ENCODE measurements at regions not wholly inside any gene's neighbourhood (a gene's known extent, or its start where the extent isn't known, plus 50 kb on each side); places are given as distances from the start of the nearest gene placed in this dataset.

DNA sequence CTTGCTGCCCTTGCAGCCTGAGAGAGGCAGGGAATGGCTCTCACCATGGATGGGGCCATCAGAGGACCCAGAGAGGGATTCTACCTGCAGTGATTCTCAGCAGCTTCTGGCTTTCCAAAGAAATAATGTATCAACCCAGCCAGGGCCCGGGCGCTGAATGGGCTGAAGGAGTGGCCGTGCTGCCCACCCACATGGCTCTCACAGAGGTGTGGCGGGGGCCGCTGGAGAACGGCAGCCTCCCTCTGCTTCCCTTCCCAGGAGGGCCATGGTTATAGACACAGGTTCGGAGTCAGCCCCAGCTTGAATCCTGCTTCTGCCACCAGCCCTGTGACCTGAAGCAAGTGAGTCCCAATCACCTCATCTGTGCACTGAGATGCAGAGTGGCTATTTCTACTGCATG is 82.7 kb downstream of the THAP12 start:
- FAIRE-seq, result no peak
- Histone ChIP-seq H3K4me3 (ENCODE audit: insufficient read depth, low read depth, low read length) (no peak overlapping the region), H3K36me3 (ENCODE audit: insufficient read depth, low read length) (no peaks in the 10 kb centered on the region), H3K4me2 (ENCODE audit: low read length) (no peak overlapping the region), H3K9me3 (ENCODE audit: insufficient read depth, low read depth, low read length) (no peaks in the 10 kb centered on the region), H2AFZ (ENCODE audit: low read depth, low read length) (no peak overlapping the region), H3K79me2 (ENCODE audit: insufficient read depth, low read length) (no peaks in the 10 kb centered on the region), H3K4me1 (ENCODE audit: insufficient read depth, low read length) (no peaks in the 10 kb centered on the region), H3K9ac (ENCODE audit: low read length) (no peak overlapping the region), H4K20me1 (ENCODE audit: insufficient read depth, low read length) (no peaks in the 10 kb centered on the region), H3K27ac (ENCODE audit: low read depth, low read length) (no peak overlapping the region), H3K27me3 (ENCODE audit: insufficient read depth, low read length) (peaks cover 12% of the 10 kb centered on the region)
- no peak overlapping the region for H3K27ac Mint-ChIP-seq (ENCODE audit: unreplicated experiment)
- TF ChIP-seq, protein P1, sequence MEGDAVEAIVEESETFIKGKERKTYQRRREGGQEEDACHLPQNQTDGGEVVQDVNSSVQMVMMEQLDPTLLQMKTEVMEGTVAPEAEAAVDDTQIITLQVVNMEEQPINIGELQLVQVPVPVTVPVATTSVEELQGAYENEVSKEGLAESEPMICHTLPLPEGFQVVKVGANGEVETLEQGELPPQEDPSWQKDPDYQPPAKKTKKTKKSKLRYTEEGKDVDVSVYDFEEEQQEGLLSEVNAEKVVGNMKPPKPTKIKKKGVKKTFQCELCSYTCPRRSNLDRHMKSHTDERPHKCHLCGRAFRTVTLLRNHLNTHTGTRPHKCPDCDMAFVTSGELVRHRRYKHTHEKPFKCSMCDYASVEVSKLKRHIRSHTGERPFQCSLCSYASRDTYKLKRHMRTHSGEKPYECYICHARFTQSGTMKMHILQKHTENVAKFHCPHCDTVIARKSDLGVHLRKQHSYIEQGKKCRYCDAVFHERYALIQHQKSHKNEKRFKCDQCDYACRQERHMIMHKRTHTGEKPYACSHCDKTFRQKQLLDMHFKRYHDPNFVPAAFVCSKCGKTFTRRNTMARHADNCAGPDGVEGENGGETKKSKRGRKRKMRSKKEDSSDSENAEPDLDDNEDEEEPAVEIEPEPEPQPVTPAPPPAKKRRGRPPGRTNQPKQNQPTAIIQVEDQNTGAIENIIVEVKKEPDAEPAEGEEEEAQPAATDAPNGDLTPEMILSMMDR (IDR thresholded peaks at IDR 0.05; ENCODE audit: insufficient read depth, low read depth, low read length), result no peak
- TF ChIP-seq EZH2 (IDR thresholded peaks at IDR 0.05; ENCODE audit: insufficient read depth, low read length), result no peak
- H3K4me3 Mint-ChIP-seq (ENCODE audit: unreplicated experiment), result no peak overlapping the region
- H3K4me1 Mint-ChIP-seq (ENCODE audit: low read depth, unreplicated experiment), result peaks cover under 1% of the 10 kb centered on the region
- no peaks in the 10 kb centered on the region for H3K36me3 Mint-ChIP-seq (ENCODE audit: low read depth, unreplicated experiment)
- peaks cover 35% of the 10 kb centered on the region for H3K27me3 Mint-ChIP-seq (ENCODE audit: low read depth, unreplicated experiment)
- peaks cover 5% of the 10 kb centered on the region for H3K9me3 Mint-ChIP-seq (ENCODE audit: unreplicated experiment)
- DNase-seq (ENCODE audit: low read depth), result no peak

DNA sequence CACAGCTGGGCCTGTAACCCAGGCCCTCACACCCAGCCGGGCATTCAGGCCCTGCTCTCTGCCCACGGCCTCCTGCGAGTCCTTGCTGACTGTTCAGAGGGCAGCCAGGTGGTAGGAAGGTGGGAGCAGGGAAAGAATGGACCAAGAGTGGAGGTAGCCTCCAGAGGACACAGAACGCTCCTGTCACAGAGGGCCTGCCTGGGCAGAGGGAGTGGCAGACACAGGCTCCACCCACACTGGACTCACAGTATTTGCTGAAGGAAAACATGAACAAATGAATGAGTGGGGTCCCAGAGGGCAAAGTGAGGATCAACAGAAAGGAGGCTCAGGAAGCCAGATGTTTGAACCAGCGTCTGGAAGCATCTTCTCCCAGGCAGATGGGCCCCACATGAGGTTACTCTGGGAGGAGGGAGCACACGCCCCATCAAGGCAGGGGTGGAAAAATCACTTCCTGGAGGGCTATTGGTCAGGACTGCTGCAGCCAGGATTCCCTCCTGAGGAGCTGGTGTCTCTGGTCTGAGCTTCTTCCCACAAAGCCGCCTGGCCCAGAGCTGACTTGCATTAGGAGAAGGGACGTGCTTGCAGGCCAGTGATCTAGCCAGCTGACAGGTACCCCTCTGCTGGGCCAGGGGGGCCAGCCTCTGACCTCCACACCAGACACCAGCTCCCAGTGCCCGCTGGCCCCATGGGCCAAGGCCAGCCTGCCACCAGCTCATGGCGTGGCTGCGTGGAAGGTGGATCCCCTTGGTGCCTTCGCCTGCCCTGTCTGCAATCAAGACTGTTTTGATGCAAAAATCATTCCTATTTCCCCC is 84.0 kb downstream of the THAP12 start:
- H3K4me3 ChIP-seq (ENCODE audit: insufficient read depth, low read depth, low read length), result no peak overlapping the region
- Mint-ChIP-seq H3K4me3 (ENCODE audit: unreplicated experiment) (no peak overlapping the region), H3K36me3 (ENCODE audit: low read depth, unreplicated experiment) (no peaks in the 10 kb centered on the region), H3K9me3 (ENCODE audit: unreplicated experiment) (peaks cover 2% of the 10 kb centered on the region), H3K4me1 (ENCODE audit: low read depth, unreplicated experiment) (no peaks in the 10 kb centered on the region), H3K27ac (ENCODE audit: unreplicated experiment) (no peak overlapping the region), H3K27me3 (ENCODE audit: low read depth, unreplicated experiment) (peaks cover 27% of the 10 kb centered on the region)
- no peak overlapping the region for H3K9ac ChIP-seq (ENCODE audit: low read length)
- no peaks in the 10 kb centered on the region for H3K4me1 ChIP-seq (ENCODE audit: insufficient read depth, low read length)
- H3K79me2 ChIP-seq (ENCODE audit: insufficient read depth, low read length), result no peaks in the 10 kb centered on the region
- no peak overlapping the region for H3K27ac ChIP-seq (ENCODE audit: low read depth, low read length)
- no peak overlapping the region for H2AFZ ChIP-seq (ENCODE audit: low read depth, low read length)
- H3K4me2 ChIP-seq (ENCODE audit: low read length), result no peak overlapping the region
- H3K27me3 ChIP-seq (ENCODE audit: insufficient read depth, low read length), result peaks cover 14% of the 10 kb centered on the region
- FAIRE-seq, result no peak
- DNase-seq (ENCODE audit: low read depth), result no peak
- TF ChIP-seq EZH2 (IDR thresholded peaks at IDR 0.05; ENCODE audit: insufficient read depth, low read length), result no peak
- TF ChIP-seq, protein P1 (IDR thresholded peaks at IDR 0.05; ENCODE audit: insufficient read depth, low read depth, low read length), result no peak
- H3K36me3 ChIP-seq (ENCODE audit: insufficient read depth, low read length), result no peaks in the 10 kb centered on the region
- H4K20me1 ChIP-seq (ENCODE audit: insufficient read depth, low read length), result no peaks in the 10 kb centered on the region
- no peaks in the 10 kb centered on the region for H3K9me3 ChIP-seq (ENCODE audit: insufficient read depth, low read depth, low read length)

DNA sequence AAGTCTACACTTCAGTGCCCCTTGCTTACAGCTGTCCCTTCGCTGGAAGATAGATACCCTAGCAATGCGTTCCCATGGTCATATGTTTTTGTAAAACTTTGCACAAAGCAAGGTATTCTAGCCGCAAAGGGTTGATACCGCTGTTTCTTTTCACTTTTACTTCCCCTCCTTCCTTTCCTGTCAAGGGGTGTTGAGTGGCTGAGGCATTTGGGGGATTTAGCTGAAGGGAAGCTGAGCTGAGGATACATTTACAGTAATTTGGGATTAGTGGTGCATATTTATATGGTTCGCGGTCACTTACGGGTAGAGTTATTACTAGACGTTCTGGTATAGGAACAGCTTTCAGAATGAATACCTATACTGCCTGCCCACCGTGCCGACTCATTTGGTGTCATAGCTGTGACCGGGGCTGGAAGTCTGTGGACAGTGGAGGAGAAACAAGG is 86.9 kb upstream of the WNT11 start:
- no peak for TF ChIP-seq EZH2 (IDR thresholded peaks at IDR 0.05; ENCODE audit: insufficient read depth, low read length)
- TF ChIP-seq, protein P1 (IDR thresholded peaks at IDR 0.05; ENCODE audit: insufficient read depth, low read depth, low read length), result no peak
- H3K27me3 Mint-ChIP-seq (ENCODE audit: low read depth, unreplicated experiment), result peaks cover 17% of the 10 kb centered on the region

More for the DNA sequence above, 86.9 kb upstream of the WNT11 start:
- H3K9me3 Mint-ChIP-seq (ENCODE audit: unreplicated experiment), result peaks cover 1% of the 10 kb centered on the region
- Histone ChIP-seq H3K27ac (ENCODE audit: low read depth, low read length) (no peak overlapping the region), H2AFZ (ENCODE audit: low read depth, low read length) (no peak overlapping the region), H3K27me3 (ENCODE audit: insufficient read depth, low read length) (peaks cover 7% of the 10 kb centered on the region), H3K4me3 (ENCODE audit: insufficient read depth, low read depth, low read length) (no peak overlapping the region), H3K79me2 (ENCODE audit: insufficient read depth, low read length) (no peaks in the 10 kb centered on the region), H3K9me3 (ENCODE audit: insufficient read depth, low read depth, low read length) (no peaks in the 10 kb centered on the region), H3K4me2 (ENCODE audit: low read length) (no peak overlapping the region), H3K9ac (ENCODE audit: low read length) (no peak overlapping the region), H3K4me1 (ENCODE audit: insufficient read depth, low read length) (no peaks in the 10 kb centered on the region), H4K20me1 (ENCODE audit: insufficient read depth, low read length) (no peaks in the 10 kb centered on the region), H3K36me3 (ENCODE audit: insufficient read depth, low read length) (no peaks in the 10 kb centered on the region)
- H3K27ac Mint-ChIP-seq (ENCODE audit: unreplicated experiment), result no peak overlapping the region
- H3K4me3 Mint-ChIP-seq (ENCODE audit: unreplicated experiment), result no peak overlapping the region
- DNase-seq (ENCODE audit: low read depth) (no peak), FAIRE-seq (no peak)
- peaks cover 3% of the 10 kb centered on the region for H3K4me1 Mint-ChIP-seq (ENCODE audit: low read depth, unreplicated experiment)
- H3K36me3 Mint-ChIP-seq (ENCODE audit: low read depth, unreplicated experiment), result no peaks in the 10 kb centered on the region
